Bronchial epithelial cell (primary cell): ENCODE measurements at regions not wholly inside any gene's neighbourhood (a gene's known extent, or its start where the extent isn't known, plus 50 kb on each side); places are given as distances from the start of the nearest gene placed in this dataset.

ENCODE experiments used
- DNase-seq: peaks from one replicate; pipeline ENCODE4 v3.0.0-alpha.2; 2010; ENCODE audit warnings: low read depth
- FAIRE-seq: peaks from 2 replicates; lab custom pipeline; 2011; peaks lifted over from hg19 to GRCh38; lab: Jason Lieb, UNC
- H3K27me3 ChIP-seq: 2 replicates; pipeline ENCODE4 v1.5.1; 2011; ENCODE audit warnings: low read length; ENCODE audit not compliant: control insufficient read depth, insufficient read depth
- H3K36me3 ChIP-seq: 2 replicates; pipeline ENCODE4 v1.5.1; 2011; ENCODE audit warnings: low read length; ENCODE audit not compliant: control insufficient read depth, insufficient read depth
- H3K4me3 ChIP-seq: 2 replicates; pipeline ENCODE4 v1.5.1; 2011; ENCODE audit warnings: mild to moderate bottlenecking, low read depth, low read length, control low read depth
- CTCF ChIP-seq: IDR thresholded peaks from 2 replicates; pipeline ENCODE4 v1.5.1; 2011; ENCODE audit warnings: mild to moderate bottlenecking, moderate library complexity, low read length, control low read depth, inconsistent platforms; ENCODE audit not compliant: insufficient read depth, severe bottlenecking

GRCh38 chr12:59895166-59895775 lies 299.4 kb downstream of the SLC16A7 start:
- Histone ChIP-seq H3K4me3 (no peak overlapping the region), H3K27me3 (no peaks in the 10 kb centered on the region), H3K36me3 (no peaks in the 10 kb centered on the region)
- DNase-seq (no peak), FAIRE-seq (no peak)
- TF ChIP-seq CTCF, result no peak

- FAIRE-seq, result no peak
- no peaks in the 10 kb centered on the region for H3K36me3 ChIP-seq
- no peak for TF ChIP-seq CTCF
- H3K4me3 ChIP-seq, result no peak overlapping the region
- no peak for DNase-seq
- H3K27me3 ChIP-seq, result no peaks in the 10 kb centered on the region
Measured at GRCh38 chr12:59904874-59905521, 309.2 kb downstream of the SLC16A7 start.

GRCh38 chr12:59911516-59911915 lies 315.7 kb downstream of the SLC16A7 start:
- H3K36me3 ChIP-seq, result no peaks in the 10 kb centered on the region
- H3K4me3 ChIP-seq, result no peak overlapping the region
- no peaks in the 10 kb centered on the region for H3K27me3 ChIP-seq
- FAIRE-seq (no peak), DNase-seq (peak; percentile 2)
- no peak for TF ChIP-seq CTCF

- TF ChIP-seq CTCF, result no peak
- no peak overlapping the region for H3K4me3 ChIP-seq
- no peak for FAIRE-seq
- no peaks in the 10 kb centered on the region for H3K36me3 ChIP-seq
- no peak for DNase-seq
- H3K27me3 ChIP-seq, result no peaks in the 10 kb centered on the region
Measured at GRCh38 chr12:59916988-59917387, 321.2 kb downstream of the SLC16A7 start.

- no peak for TF ChIP-seq CTCF
- no peak for FAIRE-seq
- H3K36me3 ChIP-seq, result no peaks in the 10 kb centered on the region
- H3K27me3 ChIP-seq, result no peaks in the 10 kb centered on the region
- H3K4me3 ChIP-seq, result no peak overlapping the region
- DNase-seq, result peak; percentile 91
Measured at GRCh38 chr12:59927032-59927431, 331.2 kb downstream of the SLC16A7 start.

GRCh38 chr12:59928416-59928815 lies 332.6 kb downstream of the SLC16A7 start:
- no peak overlapping the region for H3K4me3 ChIP-seq
- no peaks in the 10 kb centered on the region for H3K36me3 ChIP-seq
- H3K27me3 ChIP-seq, result no peaks in the 10 kb centered on the region
- TF ChIP-seq CTCF, result no peak
- FAIRE-seq, result no peak
- DNase-seq, result peak; percentile 74
